Liver (tissue), 3 donors: ENCODE measurements at regions not wholly inside any gene's neighbourhood (a gene's known extent, or its start where the extent isn't known, plus 50 kb on each side); places are given as distances from the start of the nearest gene placed in this dataset.

ENCODE experiments used
- FOXA2 ChIP-seq: IDR thresholded peaks from 2 replicates; pipeline ENCODE4 v1.6.1; 2016; ENCODE audit warnings: antibody characterized with exemption
- NR2F2 ChIP-seq: IDR thresholded peaks from 2 replicates; pipeline ENCODE4 v1.6.1; 2016; ENCODE audit warnings: antibody characterized with exemption
- SP1 ChIP-seq: IDR thresholded peaks from 2 replicates; pipeline ENCODE4 v1.6.1; 2018; ENCODE audit warnings: antibody characterized with exemption, mild to moderate bottlenecking
- TAF1 ChIP-seq: conservative IDR thresholded peaks from 2 replicates; pipeline ENCODE4 v1.6.1; 2016; ENCODE audit warnings: antibody characterized with exemption, mild to moderate bottlenecking
- YY1 ChIP-seq: IDR thresholded peaks from 2 replicates; pipeline ENCODE4 v1.6.1; 2016; ENCODE audit warnings: antibody characterized with exemption, mild to moderate bottlenecking
- TF ChIP-seq, protein P1 (sequence below): fragments of 150-350 bp; IDR thresholded peaks from 2 replicates; pipeline ENCODE4 v1.5.1; 2017; ENCODE audit warnings: improper control_type of control experiment, low read depth, low read length; ENCODE audit not compliant: missing input control
- TF ChIP-seq, protein P2 (sequence below): IDR thresholded peaks from 2 replicates; pipeline ENCODE4 v1.6.1; 2016; ENCODE audit warnings: antibody characterized with exemption, mild to moderate bottlenecking
- TF ChIP-seq, protein P3 (sequence below): IDR thresholded peaks from 2 replicates; pipeline ENCODE4 v1.6.1; 2016; ENCODE audit warnings: antibody characterized with exemption
- donor health status: healthy.
- donor health status: healthy.

DNA sequence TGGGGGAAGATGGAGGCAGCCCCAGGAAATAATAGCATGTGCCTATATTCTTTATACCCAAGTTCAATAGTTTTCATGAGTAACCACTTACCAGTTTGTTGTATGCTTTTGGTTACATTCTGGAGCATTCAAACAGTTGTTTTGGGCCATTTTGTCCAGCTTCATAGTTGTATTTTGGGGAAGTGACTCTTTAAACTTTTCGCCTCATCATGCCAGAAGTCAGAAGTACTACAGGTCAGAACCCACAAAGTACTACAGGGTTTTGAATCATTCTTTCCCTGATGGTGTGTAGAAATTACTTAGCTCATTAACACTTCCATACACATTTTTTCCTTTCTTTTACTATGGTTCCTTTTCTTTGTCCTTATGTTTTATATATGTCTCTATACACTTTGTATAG is 210.6 kb downstream of the ARPP21 start:
- TF ChIP-seq SP1 = no peak
- TF ChIP-seq, protein P1, sequence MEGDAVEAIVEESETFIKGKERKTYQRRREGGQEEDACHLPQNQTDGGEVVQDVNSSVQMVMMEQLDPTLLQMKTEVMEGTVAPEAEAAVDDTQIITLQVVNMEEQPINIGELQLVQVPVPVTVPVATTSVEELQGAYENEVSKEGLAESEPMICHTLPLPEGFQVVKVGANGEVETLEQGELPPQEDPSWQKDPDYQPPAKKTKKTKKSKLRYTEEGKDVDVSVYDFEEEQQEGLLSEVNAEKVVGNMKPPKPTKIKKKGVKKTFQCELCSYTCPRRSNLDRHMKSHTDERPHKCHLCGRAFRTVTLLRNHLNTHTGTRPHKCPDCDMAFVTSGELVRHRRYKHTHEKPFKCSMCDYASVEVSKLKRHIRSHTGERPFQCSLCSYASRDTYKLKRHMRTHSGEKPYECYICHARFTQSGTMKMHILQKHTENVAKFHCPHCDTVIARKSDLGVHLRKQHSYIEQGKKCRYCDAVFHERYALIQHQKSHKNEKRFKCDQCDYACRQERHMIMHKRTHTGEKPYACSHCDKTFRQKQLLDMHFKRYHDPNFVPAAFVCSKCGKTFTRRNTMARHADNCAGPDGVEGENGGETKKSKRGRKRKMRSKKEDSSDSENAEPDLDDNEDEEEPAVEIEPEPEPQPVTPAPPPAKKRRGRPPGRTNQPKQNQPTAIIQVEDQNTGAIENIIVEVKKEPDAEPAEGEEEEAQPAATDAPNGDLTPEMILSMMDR = no peak
- no peak for TF ChIP-seq FOXA2
- TF ChIP-seq TAF1 = no peak
- TF ChIP-seq YY1 = no peak
- no peak for TF ChIP-seq NR2F2
- TF ChIP-seq, protein P2, sequence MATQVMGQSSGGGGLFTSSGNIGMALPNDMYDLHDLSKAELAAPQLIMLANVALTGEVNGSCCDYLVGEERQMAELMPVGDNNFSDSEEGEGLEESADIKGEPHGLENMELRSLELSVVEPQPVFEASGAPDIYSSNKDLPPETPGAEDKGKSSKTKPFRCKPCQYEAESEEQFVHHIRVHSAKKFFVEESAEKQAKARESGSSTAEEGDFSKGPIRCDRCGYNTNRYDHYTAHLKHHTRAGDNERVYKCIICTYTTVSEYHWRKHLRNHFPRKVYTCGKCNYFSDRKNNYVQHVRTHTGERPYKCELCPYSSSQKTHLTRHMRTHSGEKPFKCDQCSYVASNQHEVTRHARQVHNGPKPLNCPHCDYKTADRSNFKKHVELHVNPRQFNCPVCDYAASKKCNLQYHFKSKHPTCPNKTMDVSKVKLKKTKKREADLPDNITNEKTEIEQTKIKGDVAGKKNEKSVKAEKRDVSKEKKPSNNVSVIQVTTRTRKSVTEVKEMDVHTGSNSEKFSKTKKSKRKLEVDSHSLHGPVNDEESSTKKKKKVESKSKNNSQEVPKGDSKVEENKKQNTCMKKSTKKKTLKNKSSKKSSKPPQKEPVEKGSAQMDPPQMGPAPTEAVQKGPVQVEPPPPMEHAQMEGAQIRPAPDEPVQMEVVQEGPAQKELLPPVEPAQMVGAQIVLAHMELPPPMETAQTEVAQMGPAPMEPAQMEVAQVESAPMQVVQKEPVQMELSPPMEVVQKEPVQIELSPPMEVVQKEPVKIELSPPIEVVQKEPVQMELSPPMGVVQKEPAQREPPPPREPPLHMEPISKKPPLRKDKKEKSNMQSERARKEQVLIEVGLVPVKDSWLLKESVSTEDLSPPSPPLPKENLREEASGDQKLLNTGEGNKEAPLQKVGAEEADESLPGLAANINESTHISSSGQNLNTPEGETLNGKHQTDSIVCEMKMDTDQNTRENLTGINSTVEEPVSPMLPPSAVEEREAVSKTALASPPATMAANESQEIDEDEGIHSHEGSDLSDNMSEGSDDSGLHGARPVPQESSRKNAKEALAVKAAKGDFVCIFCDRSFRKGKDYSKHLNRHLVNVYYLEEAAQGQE = no peak
- TF ChIP-seq, protein P3, sequence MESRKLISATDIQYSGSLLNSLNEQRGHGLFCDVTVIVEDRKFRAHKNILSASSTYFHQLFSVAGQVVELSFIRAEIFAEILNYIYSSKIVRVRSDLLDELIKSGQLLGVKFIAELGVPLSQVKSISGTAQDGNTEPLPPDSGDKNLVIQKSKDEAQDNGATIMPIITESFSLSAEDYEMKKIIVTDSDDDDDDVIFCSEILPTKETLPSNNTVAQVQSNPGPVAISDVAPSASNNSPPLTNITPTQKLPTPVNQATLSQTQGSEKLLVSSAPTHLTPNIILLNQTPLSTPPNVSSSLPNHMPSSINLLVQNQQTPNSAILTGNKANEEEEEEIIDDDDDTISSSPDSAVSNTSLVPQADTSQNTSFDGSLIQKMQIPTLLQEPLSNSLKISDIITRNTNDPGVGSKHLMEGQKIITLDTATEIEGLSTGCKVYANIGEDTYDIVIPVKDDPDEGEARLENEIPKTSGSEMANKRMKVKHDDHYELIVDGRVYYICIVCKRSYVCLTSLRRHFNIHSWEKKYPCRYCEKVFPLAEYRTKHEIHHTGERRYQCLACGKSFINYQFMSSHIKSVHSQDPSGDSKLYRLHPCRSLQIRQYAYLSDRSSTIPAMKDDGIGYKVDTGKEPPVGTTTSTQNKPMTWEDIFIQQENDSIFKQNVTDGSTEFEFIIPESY = no peak
